HCT116 (cell line): ENCODE measurements at regions not wholly inside any gene's neighbourhood (a gene's known extent, or its start where the extent isn't known, plus 50 kb on each side); places are given as distances from the start of the nearest gene placed in this dataset.

ENCODE experiments used
- ATAC-seq: fragments of 200-7000 bp; cut with Tn5 transposase; 2 replicates; pipeline ENCODE4 v1.9.1; 2020; ENCODE audit warnings: mild to moderate bottlenecking, moderate library complexity
- BruUV-seq: library from RNA; stranded (reverse); fragments of 400-500 nt; replicated peaks from 2 replicates; lab custom pipeline; 2021; lab: Mats Ljungman, UMichigan
- CTCF ChIA-PET: fragments of 300-600 bp; sonication (Branson Sonifier 250); formaldehyde crosslinking; loops from one replicate; lab custom pipeline; 2021; ENCODE audit warnings: antibody characterized with exemption; lab: Charles Lee
- POLR2A ChIA-PET: fragments of 300-600, 350-600 bp; sonication (Branson Sonifier 250); formaldehyde crosslinking; loops from one replicate; lab custom pipeline; 2021; ENCODE audit warnings: antibody characterized with exemption; lab: Charles Lee
- RAD21 ChIA-PET, 2 experiments: fragments of 300-600 bp; sonication (Branson Sonifier 250); formaldehyde crosslinking; loops; one replicate each; lab custom pipeline; 2023; ENCODE audit warnings: low total read pairs in 2 of 2; ENCODE audit not compliant: uncharacterized antibody in 2 of 2, unreplicated experiment in 2 of 2, low non-redundant PET in 1 of 2; lab: Charles Lee
- DNase-seq: peaks from one replicate; pipeline ENCODE4 v3.0.0-alpha.2; 2010; ENCODE audit warnings: low read depth, low spot score
- H2AFZ ChIP-seq: fragments of 200-600 bp; shearing (Covaris generic), sonication (generic); 2 replicates; pipeline ENCODE4 v1.6.1; 2017; ENCODE audit warnings: low read depth, mixed run types, mixed read lengths, antibody characterized with exemption, low read length; ENCODE audit not compliant: poor library complexity, severe bottlenecking
- H3K27ac ChIP-seq: 2 replicates; pipeline ENCODE4 v1.5.1; 2012; ENCODE audit warnings: low read depth, low read length
- H3K27me3 ChIP-seq: fragments of 200-600 bp; sonication (generic); 2 replicates; pipeline ENCODE4 v1.6.1; 2016; ENCODE audit warnings: mixed run types, low read length, mixed read lengths; ENCODE audit not compliant: insufficient read depth
- H3K36me3 ChIP-seq, 2 experiments: fragments of 200-500 bp in 1 of 2; fragments of 200-600 bp in 1 of 2; sonication (Bioruptor generic) in 1 of 2; sonication (generic) in 1 of 2; 2 replicates each; pipeline versions ENCODE4 v1.5.1 to v1.6.1; 2014 to 2016; ENCODE audit warnings: low read length in 2 of 2, inconsistent platforms in 1 of 2, mixed read lengths in 1 of 2, mixed run types in 1 of 2; ENCODE audit not compliant: insufficient read depth in 2 of 2, control insufficient read depth in 1 of 2
- H3K4me1 ChIP-seq, 2 experiments: fragments of 200-600 bp in 1 of 2; sonication (generic) in 1 of 2; 2 replicates each; pipeline versions ENCODE4 v1.5.1 to v1.6.1; 2012 to 2017; ENCODE audit warnings: low read length in 2 of 2, inconsistent platforms in 1 of 2, mild to moderate bottlenecking in 1 of 2, mixed read lengths in 1 of 2, mixed run types in 1 of 2, moderate library complexity in 1 of 2; ENCODE audit not compliant: insufficient read depth in 2 of 2, control insufficient read depth in 1 of 2
- H3K4me2 ChIP-seq: fragments of 200-600 bp; sonication (generic); 2 replicates; pipeline ENCODE4 v1.6.1; 2017; ENCODE audit warnings: mixed run types, low read length, mixed read lengths
- H3K4me3 ChIP-seq, 2 experiments: fragments of 200-600 bp in 1 of 2; sonication (generic) in 1 of 2; replicated peaks in 1 of 2; 2 replicates each; pipeline ENCODE4 v1.5.1; 2011 to 2016; ENCODE audit warnings: low read length in 2 of 2, control low read depth in 1 of 2, low read depth in 1 of 2, mild to moderate bottlenecking in 1 of 2, mixed read lengths in 1 of 2, mixed run types in 1 of 2
- H3K79me2 ChIP-seq: fragments of 200-600 bp; sonication (generic); 2 replicates; pipeline ENCODE4 v1.6.1; 2017; ENCODE audit warnings: mild to moderate bottlenecking, mixed run types, low read length, moderate library complexity, mixed read lengths; ENCODE audit not compliant: insufficient read depth
- H3K9ac ChIP-seq: fragments of 200-600 bp; sonication (generic); 2 replicates; pipeline ENCODE4 v1.6.1; 2016; ENCODE audit warnings: low read length, mixed read lengths
- H3K9me2 ChIP-seq: fragments of 200-600 bp; sonication (generic), shearing (Covaris generic); 2 replicates; pipeline ENCODE4 v1.6.1; 2017; ENCODE audit warnings: mixed run types, mild to moderate bottlenecking, moderate library complexity; ENCODE audit not compliant: insufficient read depth
- H3K9me3 ChIP-seq, 2 experiments: fragments of 200-500 bp in 1 of 2; fragments of 200-600 bp in 1 of 2; sonication (Bioruptor generic) in 1 of 2; sonication (generic) in 1 of 2; 2 replicates each; pipeline ENCODE4 v1.6.1; 2014 to 2017; ENCODE audit warnings: low read length in 2 of 2, mixed read lengths in 2 of 2, inconsistent platforms in 1 of 2, low read depth in 1 of 2, mild to moderate bottlenecking in 1 of 2, mixed run types in 1 of 2, moderate library complexity in 1 of 2; ENCODE audit not compliant: control insufficient read depth in 1 of 2, insufficient read depth in 1 of 2
- H4K20me1 ChIP-seq: fragments of 200-600 bp; sonication (generic), shearing (Covaris generic); 2 replicates; pipeline ENCODE4 v1.6.1; 2017; ENCODE audit warnings: mixed run types, mild to moderate bottlenecking, moderate library complexity; ENCODE audit not compliant: insufficient read depth
- CEBPB ChIP-seq: IDR thresholded peaks from 2 replicates; pipeline ENCODE4 v1.6.1; 2012; ENCODE audit warnings: low read depth
- EGR1 ChIP-seq: IDR thresholded peaks from 2 replicates; pipeline ENCODE4 v1.6.1; 2012; ENCODE audit warnings: low read depth
- EZH2 ChIP-seq: fragments of 200-600 bp; sonication (generic); IDR thresholded peaks from 2 replicates; pipeline ENCODE4 v1.6.1; 2017; ENCODE audit warnings: antibody characterized with exemption, mixed run types
- EZH2phosphoT487 ChIP-seq: fragments of 200-600 bp; IDR thresholded peaks from 2 replicates; pipeline ENCODE4 v1.6.1; 2018; ENCODE audit warnings: antibody characterized with exemption, borderline replicate concordance
- JUND ChIP-seq: IDR thresholded peaks from 2 replicates; pipeline ENCODE4 v1.6.1; 2012
- POLR2A ChIP-seq: IDR thresholded peaks from 2 replicates; pipeline ENCODE4 v1.7.0; 2011; ENCODE audit warnings: borderline replicate concordance; ENCODE audit not compliant: insufficient read depth, insufficient read length; ENCODE audit errors: extremely low read depth
- POLR2AphosphoS5 ChIP-seq: IDR thresholded peaks from 2 replicates; pipeline ENCODE4 v1.6.1; 2011; ENCODE audit warnings: mild to moderate bottlenecking, low read depth, low read length, moderate library complexity
- RAD21 ChIP-seq: IDR thresholded peaks from 2 replicates; pipeline ENCODE4 v1.6.1; 2012; ENCODE audit warnings: low read depth, mild to moderate bottlenecking
- SRF ChIP-seq: IDR thresholded peaks from 2 replicates; pipeline ENCODE4 v1.6.1; 2012; ENCODE audit warnings: low read depth
- ZFX ChIP-seq: fragments of 450-650 bp; IDR thresholded peaks from 2 replicates; pipeline ENCODE4 v1.6.1; 2017
- ZNF274 ChIP-seq: fragments of 200-500 bp; sonication (Bioruptor generic); IDR thresholded peaks from 2 replicates; pipeline ENCODE4 v1.6.1; 2014; ENCODE audit warnings: mild to moderate bottlenecking, low read depth, low read length, inconsistent platforms
- intact Hi-C: fragments of 100-400 bp; cut with micrococcal nuclease; formaldehyde crosslinking; loops from 2 replicates; pipeline ENCODE4 v1.10.0; 2022
- TF ChIP-seq, protein P1 (sequence below): IDR thresholded peaks from 2 replicates; pipeline ENCODE4 v1.6.1; 2011; ENCODE audit warnings: mild to moderate bottlenecking, low read length, moderate library complexity; ENCODE audit not compliant: insufficient replicate concordance; ENCODE audit errors: extremely low read depth
- TF ChIP-seq, protein P2 (sequence below): IDR thresholded peaks from 2 replicates; pipeline ENCODE4 v1.6.1; 2012; ENCODE audit warnings: low read depth
- TF ChIP-seq, protein P3 (sequence below): IDR thresholded peaks from 2 replicates; pipeline ENCODE4 v1.6.1; 2012
- TF ChIP-seq, protein P4 (sequence below): IDR thresholded peaks from 2 replicates; pipeline ENCODE4 v1.6.1; 2012

DNA sequence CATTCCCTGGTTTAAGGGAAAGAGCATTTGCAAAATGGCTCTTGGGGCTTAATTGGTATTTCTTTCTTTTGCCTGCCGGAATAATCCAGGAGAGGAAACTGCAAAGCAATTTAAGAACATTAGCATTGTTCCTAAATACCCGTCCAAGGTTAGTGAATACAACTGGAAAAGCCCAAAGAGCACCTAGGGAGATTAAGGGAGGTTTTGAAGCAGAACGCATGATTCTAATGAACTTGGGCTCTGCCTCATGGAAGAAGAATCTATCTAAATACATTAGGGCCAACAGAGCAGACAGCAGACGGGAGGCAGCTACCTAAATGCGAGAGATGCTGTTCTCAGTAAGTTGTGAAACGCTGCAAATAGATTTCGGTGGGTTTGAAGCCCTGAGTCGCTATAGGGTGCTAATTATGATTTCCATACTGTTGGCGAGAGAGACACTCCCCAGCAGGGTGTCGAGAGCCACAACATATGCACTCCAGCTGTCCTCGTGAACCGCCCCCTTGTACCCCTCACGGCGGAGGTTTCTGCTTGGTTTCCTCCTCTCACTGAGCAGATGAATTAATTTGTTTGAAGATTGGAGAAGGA, 326.7 kb upstream of the CAMK1G start:
- POLR2A ChIA-PET, result no interaction called here
- no peaks in the 10 kb centered on the region for H3K27me3 ChIP-seq
- no peak overlapping the region for H3K4me3 ChIP-seq
- no peak overlapping the region for H3K27ac ChIP-seq
- no peaks in the 10 kb centered on the region for H3K36me3 ChIP-seq
- CTCF ChIA-PET, result no interaction called here
- intact Hi-C loops, result no loop called here
- ATAC-seq (no peak), DNase-seq (no peak)
- BruUV-seq, result no TSS peak
- TF ChIP-seq ZNF274, result no peak
- no peak for TF ChIP-seq EGR1
- TF ChIP-seq EZH2phosphoT487, result no peak
- TF ChIP-seq ZFX, result no peak
- TF ChIP-seq CEBPB, result no peak
- TF ChIP-seq POLR2AphosphoS5, result no peak
- TF ChIP-seq SRF, result no peak
- H3K4me2 ChIP-seq, result no peak overlapping the region
- no peak overlapping the region for H2AFZ ChIP-seq
- H3K9ac ChIP-seq, result no peak overlapping the region
- RAD21 ChIA-PET, result no interaction called here
- H3K9me3 ChIP-seq, result no peaks in the 10 kb centered on the region; a peak in 1 of 4 replicates
- no peaks in the 10 kb centered on the region for H3K9me2 ChIP-seq
- H3K79me2 ChIP-seq, result no peaks in the 10 kb centered on the region
- H4K20me1 ChIP-seq, result no peaks in the 10 kb centered on the region
- H3K4me1 ChIP-seq, result no peaks in the 10 kb centered on the region

DNA sequence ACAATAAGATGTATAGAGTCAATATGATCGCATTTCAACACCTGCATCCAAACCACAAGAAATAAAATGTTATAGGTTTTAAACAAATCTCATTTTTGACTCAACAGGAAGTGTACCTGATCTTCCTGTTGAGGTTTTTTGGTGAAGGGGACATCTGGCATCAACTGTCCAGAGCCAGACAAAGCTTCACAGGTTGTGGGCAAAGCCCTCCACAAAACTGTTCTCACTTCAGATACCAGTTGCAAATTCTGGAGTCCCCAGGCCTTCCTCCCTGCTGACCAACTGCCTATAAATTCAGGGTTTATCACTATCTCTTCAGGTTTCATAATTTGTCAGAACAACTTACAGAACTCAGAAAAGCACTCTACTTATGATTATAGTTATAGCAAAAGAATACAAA, 326.1 kb upstream of the CAMK1G start:
- Histone ChIP-seq H3K36me3 (no peaks in the 10 kb centered on the region), H3K4me1 (no peaks in the 10 kb centered on the region)
- no peak for DNase-seq
- no peak for TF ChIP-seq RAD21
- no peak for TF ChIP-seq POLR2AphosphoS5
- TF ChIP-seq JUND, result no peak
- TF ChIP-seq SRF, result no peak
- TF ChIP-seq, protein P1, sequence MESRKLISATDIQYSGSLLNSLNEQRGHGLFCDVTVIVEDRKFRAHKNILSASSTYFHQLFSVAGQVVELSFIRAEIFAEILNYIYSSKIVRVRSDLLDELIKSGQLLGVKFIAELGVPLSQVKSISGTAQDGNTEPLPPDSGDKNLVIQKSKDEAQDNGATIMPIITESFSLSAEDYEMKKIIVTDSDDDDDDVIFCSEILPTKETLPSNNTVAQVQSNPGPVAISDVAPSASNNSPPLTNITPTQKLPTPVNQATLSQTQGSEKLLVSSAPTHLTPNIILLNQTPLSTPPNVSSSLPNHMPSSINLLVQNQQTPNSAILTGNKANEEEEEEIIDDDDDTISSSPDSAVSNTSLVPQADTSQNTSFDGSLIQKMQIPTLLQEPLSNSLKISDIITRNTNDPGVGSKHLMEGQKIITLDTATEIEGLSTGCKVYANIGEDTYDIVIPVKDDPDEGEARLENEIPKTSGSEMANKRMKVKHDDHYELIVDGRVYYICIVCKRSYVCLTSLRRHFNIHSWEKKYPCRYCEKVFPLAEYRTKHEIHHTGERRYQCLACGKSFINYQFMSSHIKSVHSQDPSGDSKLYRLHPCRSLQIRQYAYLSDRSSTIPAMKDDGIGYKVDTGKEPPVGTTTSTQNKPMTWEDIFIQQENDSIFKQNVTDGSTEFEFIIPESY, result no peak
- no peak for TF ChIP-seq EZH2
- no peak for TF ChIP-seq ZNF274
- TF ChIP-seq, protein P2, sequence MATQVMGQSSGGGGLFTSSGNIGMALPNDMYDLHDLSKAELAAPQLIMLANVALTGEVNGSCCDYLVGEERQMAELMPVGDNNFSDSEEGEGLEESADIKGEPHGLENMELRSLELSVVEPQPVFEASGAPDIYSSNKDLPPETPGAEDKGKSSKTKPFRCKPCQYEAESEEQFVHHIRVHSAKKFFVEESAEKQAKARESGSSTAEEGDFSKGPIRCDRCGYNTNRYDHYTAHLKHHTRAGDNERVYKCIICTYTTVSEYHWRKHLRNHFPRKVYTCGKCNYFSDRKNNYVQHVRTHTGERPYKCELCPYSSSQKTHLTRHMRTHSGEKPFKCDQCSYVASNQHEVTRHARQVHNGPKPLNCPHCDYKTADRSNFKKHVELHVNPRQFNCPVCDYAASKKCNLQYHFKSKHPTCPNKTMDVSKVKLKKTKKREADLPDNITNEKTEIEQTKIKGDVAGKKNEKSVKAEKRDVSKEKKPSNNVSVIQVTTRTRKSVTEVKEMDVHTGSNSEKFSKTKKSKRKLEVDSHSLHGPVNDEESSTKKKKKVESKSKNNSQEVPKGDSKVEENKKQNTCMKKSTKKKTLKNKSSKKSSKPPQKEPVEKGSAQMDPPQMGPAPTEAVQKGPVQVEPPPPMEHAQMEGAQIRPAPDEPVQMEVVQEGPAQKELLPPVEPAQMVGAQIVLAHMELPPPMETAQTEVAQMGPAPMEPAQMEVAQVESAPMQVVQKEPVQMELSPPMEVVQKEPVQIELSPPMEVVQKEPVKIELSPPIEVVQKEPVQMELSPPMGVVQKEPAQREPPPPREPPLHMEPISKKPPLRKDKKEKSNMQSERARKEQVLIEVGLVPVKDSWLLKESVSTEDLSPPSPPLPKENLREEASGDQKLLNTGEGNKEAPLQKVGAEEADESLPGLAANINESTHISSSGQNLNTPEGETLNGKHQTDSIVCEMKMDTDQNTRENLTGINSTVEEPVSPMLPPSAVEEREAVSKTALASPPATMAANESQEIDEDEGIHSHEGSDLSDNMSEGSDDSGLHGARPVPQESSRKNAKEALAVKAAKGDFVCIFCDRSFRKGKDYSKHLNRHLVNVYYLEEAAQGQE, result no peak
- TF ChIP-seq, protein P3, sequence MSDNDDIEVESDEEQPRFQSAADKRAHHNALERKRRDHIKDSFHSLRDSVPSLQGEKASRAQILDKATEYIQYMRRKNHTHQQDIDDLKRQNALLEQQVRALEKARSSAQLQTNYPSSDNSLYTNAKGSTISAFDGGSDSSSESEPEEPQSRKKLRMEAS, result no peak
- no peak for TF ChIP-seq EGR1
- TF ChIP-seq, protein P4, sequence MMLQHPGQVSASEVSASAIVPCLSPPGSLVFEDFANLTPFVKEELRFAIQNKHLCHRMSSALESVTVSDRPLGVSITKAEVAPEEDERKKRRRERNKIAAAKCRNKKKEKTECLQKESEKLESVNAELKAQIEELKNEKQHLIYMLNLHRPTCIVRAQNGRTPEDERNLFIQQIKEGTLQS, result no peak
- TF ChIP-seq POLR2A, result no peak
- no peak for TF ChIP-seq EZH2phosphoT487

More for the DNA sequence above, 326.1 kb upstream of the CAMK1G start:
- RAD21 ChIA-PET, result no interaction called here
- Histone ChIP-seq H3K4me3 (no peak overlapping the region), H3K27me3 (no peaks in the 10 kb centered on the region), H3K79me2 (no peaks in the 10 kb centered on the region), H3K9me2 (no peaks in the 10 kb centered on the region), H2AFZ (no peak overlapping the region), H3K4me2 (no peak overlapping the region), H3K9me3 (no peaks in the 10 kb centered on the region; a peak in 1 of 4 replicates), H4K20me1 (no peaks in the 10 kb centered on the region), H3K9ac (no peak overlapping the region), H3K27ac (no peak overlapping the region)
- POLR2A ChIA-PET, result no interaction called here
- intact Hi-C loops, result no loop called here
- no TSS peak for BruUV-seq
- CTCF ChIA-PET, result no interaction called here
- no peak for ATAC-seq
